SK-N-SH (cell line): ENCODE measurements at regions not wholly inside any gene's neighbourhood (a gene's known extent, or its start where the extent isn't known, plus 50 kb on each side); places are given as distances from the start of the nearest gene placed in this dataset.

Experiments
- CTCF ChIA-PET: fragments of 300-600, 350-600 bp; formaldehyde crosslinking; extraction: SDS; loops from one replicate; lab custom pipeline; 2021; lab: Yijun Ruan, JAX
- POLR2A ChIA-PET: fragments of 350-600 bp; sonication (Branson Sonifier 250); formaldehyde crosslinking; extraction: SDS; loops from one replicate; lab custom pipeline; 2020; ENCODE audit warnings: antibody characterized with exemption, inconsistent platforms; lab: Yijun Ruan, JAX
- DNase-seq: peaks from one replicate; pipeline ENCODE4 v3.0.0; 2012
- H2AFZ ChIP-seq: fragments of 200-600 bp; sonication (generic); 2 replicates; pipeline ENCODE4 v1.8.1; 2016; ENCODE audit warnings: antibody characterized with exemption, mild to moderate bottlenecking, low read depth
- H3F3A ChIP-seq: fragments of 200-600 bp; sonication (generic); replicated peaks from 2 replicates; pipeline ENCODE3; 2016; ENCODE audit warnings: antibody characterized with exemption, mild to moderate bottlenecking; ENCODE audit not compliant: insufficient read depth
- H3K27ac ChIP-seq, 2 experiments: fragments of 200-500 bp in 1 of 2; fragments of 200-600 bp in 1 of 2; sonication (Bioruptor generic) in 1 of 2; sonication (generic), shearing (Covaris generic) in 1 of 2; 2 replicates each; pipeline versions ENCODE4 v1.5.1 to v1.6.1; 2014 to 2016; ENCODE audit warnings: low read depth in 2 of 2, inconsistent platforms in 1 of 2, low read length in 1 of 2, mild to moderate bottlenecking in 1 of 2, mixed read lengths in 1 of 2
- H3K27me3 ChIP-seq: fragments of 200-600 bp; sonication (generic), shearing (Covaris generic); 2 replicates; pipeline ENCODE4 v1.6.1; 2016; ENCODE audit warnings: mixed run types; ENCODE audit not compliant: insufficient read depth
- H3K36me3 ChIP-seq, 2 experiments: fragments of 200-500 bp in 1 of 2; fragments of 200-600 bp in 1 of 2; sonication (Bioruptor generic) in 1 of 2; sonication (generic) in 1 of 2; replicated peaks in 1 of 2; 2 replicates each; pipeline versions ENCODE3 to v1.5.1; 2014 to 2016; ENCODE audit warnings: low read length in 1 of 2, mild to moderate bottlenecking in 1 of 2; ENCODE audit not compliant: insufficient read depth in 2 of 2, control insufficient read depth in 1 of 2
- H3K4me1 ChIP-seq, 2 experiments: fragments of 200-500 bp in 1 of 2; fragments of 200-600 bp in 1 of 2; sonication (Bioruptor generic) in 1 of 2; sonication (generic), shearing (Covaris generic) in 1 of 2; 2 replicates each; pipeline versions ENCODE4 v1.5.1 to v1.6.1; 2014 to 2016; ENCODE audit warnings: low read depth in 1 of 2, low read length in 1 of 2, mixed run types in 1 of 2; ENCODE audit not compliant: insufficient read depth in 2 of 2, control insufficient read depth in 1 of 2
- H3K4me2 ChIP-seq: fragments of 200-600 bp; sonication (generic), shearing (Covaris generic); 2 replicates; pipeline ENCODE4 v1.6.1; 2017; ENCODE audit warnings: mixed run types
- H3K4me3 ChIP-seq, 2 experiments: fragments of 200-500 bp in 1 of 2; fragments of 200-600 bp in 1 of 2; sonication (Bioruptor generic) in 1 of 2; sonication (generic), shearing (Covaris generic) in 1 of 2; 2 replicates each; pipeline versions ENCODE4 v1.5.1 to v1.8.1; 2014 to 2016; ENCODE audit warnings: low read depth in 2 of 2, inconsistent platforms in 1 of 2, low read length in 1 of 2, mild to moderate bottlenecking in 1 of 2, mixed read lengths in 1 of 2, moderate library complexity in 1 of 2
- H3K79me2 ChIP-seq: fragments of 200-600 bp; sonication (generic); 2 replicates; pipeline ENCODE4 v1.8.1; 2017; ENCODE audit warnings: mild to moderate bottlenecking; ENCODE audit not compliant: insufficient read depth
- H3K9ac ChIP-seq: fragments of 200-600 bp; sonication (generic); 2 replicates; pipeline ENCODE4 v1.6.1; 2017; ENCODE audit warnings: mixed run types
- H3K9me2 ChIP-seq: fragments of 200-600 bp; sonication (generic); 2 replicates; pipeline ENCODE4 v1.6.1; 2017; ENCODE audit warnings: mixed run types
- H3K9me3 ChIP-seq: fragments of 200-600 bp; sonication (generic); 2 replicates; pipeline ENCODE4 v1.6.1; 2017; ENCODE audit warnings: mixed run types, mild to moderate bottlenecking, moderate library complexity
- H4K20me1 ChIP-seq: fragments of 200-600 bp; sonication (generic); 2 replicates; pipeline ENCODE4 v1.6.1; 2017; ENCODE audit warnings: mild to moderate bottlenecking, mixed run types; ENCODE audit not compliant: insufficient read depth
- ELF1 ChIP-seq: IDR thresholded peaks from 2 replicates; pipeline ENCODE4 v1.4.0; 2012
- EP300 ChIP-seq, 2 experiments: IDR thresholded peaks; 2 replicates each; pipeline versions ENCODE4 v1.4.0 to v1.6.1; 2012; ENCODE audit warnings: borderline replicate concordance in 1 of 2, low read depth in 1 of 2, low read length in 1 of 2
- EZH2phosphoT487 ChIP-seq: fragments of 200-600 bp; sonication (generic); IDR thresholded peaks from 2 replicates; pipeline ENCODE4 v1.6.1; 2017; ENCODE audit warnings: low read depth, mixed run types, mild to moderate bottlenecking, antibody characterized with exemption, moderate library complexity, borderline replicate concordance
- FOSL2 ChIP-seq: IDR thresholded peaks from 2 replicates; pipeline ENCODE4 v1.4.0; 2012; ENCODE audit warnings: low read depth, mild to moderate bottlenecking, moderate library complexity, borderline replicate concordance
- FOXJ3 ChIP-seq: sonication (generic); formaldehyde crosslinking; IDR thresholded peaks from 2 replicates; pipeline ENCODE4 v1.5.1; 2020; ENCODE audit warnings: mild to moderate bottlenecking, missing genetic modification reagents
- FOXM1 ChIP-seq: IDR thresholded peaks from 2 replicates; pipeline ENCODE4 v1.4.0; 2012; ENCODE audit warnings: low read depth, mild to moderate bottlenecking
- GABPA ChIP-seq: IDR thresholded peaks from 2 replicates; pipeline ENCODE4 v1.4.0; 2012; ENCODE audit warnings: low read depth, mild to moderate bottlenecking
- GATA2 ChIP-seq: sonication (generic); formaldehyde crosslinking; IDR thresholded peaks from 2 replicates; pipeline ENCODE4 v1.5.0; 2020; ENCODE audit warnings: mild to moderate bottlenecking, missing genetic modification reagents
- MEF2A ChIP-seq: IDR thresholded peaks from 2 replicates; pipeline ENCODE4 v1.4.0; 2012; ENCODE audit warnings: low read depth, borderline replicate concordance
- RAD21 ChIP-seq: IDR thresholded peaks from 2 replicates; pipeline ENCODE4 v1.6.1; 2012; ENCODE audit warnings: mild to moderate bottlenecking, low read length
- RXRA ChIP-seq: IDR thresholded peaks from 2 replicates; pipeline ENCODE4 v1.4.0; 2012; ENCODE audit warnings: low read depth, mild to moderate bottlenecking, borderline replicate concordance
- SIN3A ChIP-seq: IDR thresholded peaks from 2 replicates; pipeline ENCODE4 v1.6.1; 2012; ENCODE audit warnings: low read depth, mild to moderate bottlenecking, low read length, moderate library complexity, borderline replicate concordance
- SMC3 ChIP-seq: IDR thresholded peaks from 2 replicates; pipeline ENCODE4 v1.6.1; 2012; ENCODE audit warnings: low read depth, low read length, improper control_type of control experiment
- TAF1 ChIP-seq: IDR thresholded peaks from 2 replicates; pipeline ENCODE4 v1.6.1; 2012; ENCODE audit warnings: low read depth, mild to moderate bottlenecking, low read length, moderate library complexity, borderline replicate concordance
- TCF12 ChIP-seq: IDR thresholded peaks from 2 replicates; pipeline ENCODE4 v1.4.0; 2012
- WGBS: methylation state at CpG from one replicate; pipeline ENCODE4 v1.1.6; 2017; ENCODE audit warnings: low lambda C conversion rate; 5-methylcytosine and 5-hydroxymethylcytosine counted together
- TF ChIP-seq, protein P1 (sequence below): fragments of 150-350 bp; IDR thresholded peaks from 2 replicates; pipeline ENCODE4 v1.6.1; 2017; ENCODE audit warnings: antibody characterized with exemption, low read length, low read depth, borderline replicate concordance
- TF ChIP-seq, protein P2 (sequence below): fragments of 150-350 bp; IDR thresholded peaks from 2 replicates; pipeline ENCODE4 v1.6.1; 2016; ENCODE audit warnings: mild to moderate bottlenecking, low read depth, low read length
- TF ChIP-seq, protein P3 (sequence below): IDR thresholded peaks from 2 replicates; pipeline ENCODE4 v1.6.1; 2012; ENCODE audit warnings: mild to moderate bottlenecking, low read depth, low read length, moderate library complexity

DNA sequence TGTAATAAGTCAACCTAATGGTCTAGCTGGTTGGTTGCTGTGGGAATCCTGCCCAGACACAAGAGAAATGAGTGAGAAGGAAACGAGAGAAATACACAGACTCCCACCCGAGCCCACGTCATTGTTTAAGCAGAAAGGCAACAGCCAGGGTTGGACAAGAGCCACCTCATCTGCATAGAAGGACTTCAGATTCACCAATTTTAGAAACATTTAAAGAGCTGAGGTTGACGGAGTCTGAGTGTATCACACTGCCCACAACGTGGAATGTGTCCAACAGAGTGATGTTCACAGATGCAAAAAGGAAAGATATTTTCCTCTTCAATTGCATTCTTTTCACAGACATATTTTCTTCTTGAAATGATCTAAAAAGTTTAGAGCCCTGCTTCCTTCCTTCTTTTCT is 349.5 kb downstream of the AGTPBP1 start:
- ChIA-PET POLR2A (interaction anchor here (1.4 kb wide), 1 partner anchor 15 kb away, joined by 6 read pairs; no protein-coding TSS in a partner anchor), CTCF (interaction anchor here (1.1 to 2.9 kb wide), 2 partner anchors 33 to 134 kb away, joined by 3 to 11 read pairs; no protein-coding TSS in a partner anchor)
- no peaks in the 10 kb centered on the region for H3K27me3 ChIP-seq
- H3K4me2 ChIP-seq = no peak overlapping the region
- H4K20me1 ChIP-seq = no peaks in the 10 kb centered on the region
- no peak overlapping the region for H2AFZ ChIP-seq
- no peaks in the 10 kb centered on the region; a peak in 1 of 4 replicates for H3K4me1 ChIP-seq
- TF ChIP-seq, protein P1, sequence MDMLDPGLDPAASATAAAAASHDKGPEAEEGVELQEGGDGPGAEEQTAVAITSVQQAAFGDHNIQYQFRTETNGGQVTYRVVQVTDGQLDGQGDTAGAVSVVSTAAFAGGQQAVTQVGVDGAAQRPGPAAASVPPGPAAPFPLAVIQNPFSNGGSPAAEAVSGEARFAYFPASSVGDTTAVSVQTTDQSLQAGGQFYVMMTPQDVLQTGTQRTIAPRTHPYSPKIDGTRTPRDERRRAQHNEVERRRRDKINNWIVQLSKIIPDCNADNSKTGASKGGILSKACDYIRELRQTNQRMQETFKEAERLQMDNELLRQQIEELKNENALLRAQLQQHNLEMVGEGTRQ = no peak
- TF ChIP-seq GABPA (no peak), EP300 (IDR thresholded peaks at IDR 0.05; ENCODE audit: borderline replicate concordance in 1 of 2, low read depth in 1 of 2, low read length in 1 of 2) (no peak), ELF1 (no peak), MEF2A (no peak), FOSL2 (no peak), TAF1 (no peak), GATA2 (CRISPR knock-in tag) (no peak), SMC3 (no peak), SIN3A (no peak), FOXJ3 (CRISPR knock-in tag) (no peak), RAD21 (no peak), TCF12 (no peak), EZH2phosphoT487 (no peak), FOXM1 (no peak), RXRA (no peak)
- TF ChIP-seq, protein P2, sequence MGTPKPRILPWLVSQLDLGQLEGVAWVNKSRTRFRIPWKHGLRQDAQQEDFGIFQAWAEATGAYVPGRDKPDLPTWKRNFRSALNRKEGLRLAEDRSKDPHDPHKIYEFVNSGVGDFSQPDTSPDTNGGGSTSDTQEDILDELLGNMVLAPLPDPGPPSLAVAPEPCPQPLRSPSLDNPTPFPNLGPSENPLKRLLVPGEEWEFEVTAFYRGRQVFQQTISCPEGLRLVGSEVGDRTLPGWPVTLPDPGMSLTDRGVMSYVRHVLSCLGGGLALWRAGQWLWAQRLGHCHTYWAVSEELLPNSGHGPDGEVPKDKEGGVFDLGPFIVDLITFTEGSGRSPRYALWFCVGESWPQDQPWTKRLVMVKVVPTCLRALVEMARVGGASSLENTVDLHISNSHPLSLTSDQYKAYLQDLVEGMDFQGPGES = no peak
- TF ChIP-seq, protein P3, sequence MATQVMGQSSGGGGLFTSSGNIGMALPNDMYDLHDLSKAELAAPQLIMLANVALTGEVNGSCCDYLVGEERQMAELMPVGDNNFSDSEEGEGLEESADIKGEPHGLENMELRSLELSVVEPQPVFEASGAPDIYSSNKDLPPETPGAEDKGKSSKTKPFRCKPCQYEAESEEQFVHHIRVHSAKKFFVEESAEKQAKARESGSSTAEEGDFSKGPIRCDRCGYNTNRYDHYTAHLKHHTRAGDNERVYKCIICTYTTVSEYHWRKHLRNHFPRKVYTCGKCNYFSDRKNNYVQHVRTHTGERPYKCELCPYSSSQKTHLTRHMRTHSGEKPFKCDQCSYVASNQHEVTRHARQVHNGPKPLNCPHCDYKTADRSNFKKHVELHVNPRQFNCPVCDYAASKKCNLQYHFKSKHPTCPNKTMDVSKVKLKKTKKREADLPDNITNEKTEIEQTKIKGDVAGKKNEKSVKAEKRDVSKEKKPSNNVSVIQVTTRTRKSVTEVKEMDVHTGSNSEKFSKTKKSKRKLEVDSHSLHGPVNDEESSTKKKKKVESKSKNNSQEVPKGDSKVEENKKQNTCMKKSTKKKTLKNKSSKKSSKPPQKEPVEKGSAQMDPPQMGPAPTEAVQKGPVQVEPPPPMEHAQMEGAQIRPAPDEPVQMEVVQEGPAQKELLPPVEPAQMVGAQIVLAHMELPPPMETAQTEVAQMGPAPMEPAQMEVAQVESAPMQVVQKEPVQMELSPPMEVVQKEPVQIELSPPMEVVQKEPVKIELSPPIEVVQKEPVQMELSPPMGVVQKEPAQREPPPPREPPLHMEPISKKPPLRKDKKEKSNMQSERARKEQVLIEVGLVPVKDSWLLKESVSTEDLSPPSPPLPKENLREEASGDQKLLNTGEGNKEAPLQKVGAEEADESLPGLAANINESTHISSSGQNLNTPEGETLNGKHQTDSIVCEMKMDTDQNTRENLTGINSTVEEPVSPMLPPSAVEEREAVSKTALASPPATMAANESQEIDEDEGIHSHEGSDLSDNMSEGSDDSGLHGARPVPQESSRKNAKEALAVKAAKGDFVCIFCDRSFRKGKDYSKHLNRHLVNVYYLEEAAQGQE = no peak
- H3F3A ChIP-seq = no peaks in the 10 kb centered on the region
- DNase-seq = no peak
- no peaks in the 10 kb centered on the region for H3K9me3 ChIP-seq
- 49% methylated on average over 5 of the region's 5 CpGs for WGBS
- H3K79me2 ChIP-seq = no peaks in the 10 kb centered on the region
- no peak overlapping the region for H3K4me3 ChIP-seq
- no peaks in the 10 kb centered on the region for H3K36me3 ChIP-seq
- no peak overlapping the region for H3K9ac ChIP-seq
- no peak overlapping the region for H3K27ac ChIP-seq
- no peaks in the 10 kb centered on the region for H3K9me2 ChIP-seq
